RPMI8226 (cell line): ENCODE measurements at regions not wholly inside any gene's neighbourhood (a gene's known extent, or its start where the extent isn't known, plus 50 kb on each side); places are given as distances from the start of the nearest gene placed in this dataset.

Experiments
- DNase-seq: peaks from one replicate; pipeline ENCODE4 v3.0.0-alpha.2; 2015

- no peak for DNase-seq
Measured at GRCh38 chr2:30341500-30342267, 105.4 kb upstream of the LCLAT1 start.

GRCh38 chr2:30346471-30347169, 100.4 kb upstream of the LCLAT1 start:
- no peak for DNase-seq

GRCh38 chr2:30348825-30349224, 98.2 kb upstream of the LCLAT1 start:
- DNase-seq: no peak

- DNase-seq: no peak
Measured at GRCh38 chr2:30349691-30350090, 97.4 kb upstream of the LCLAT1 start.

- no peak for DNase-seq
Measured at GRCh38 chr2:30351116-30351515, 95.9 kb upstream of the LCLAT1 start.

GRCh38 chr2:30351949-30352348, 95.1 kb upstream of the LCLAT1 start:
- no peak for DNase-seq

GRCh38 chr2:30354150-30354549, 92.9 kb upstream of the LCLAT1 start:
- no peak for DNase-seq

- no peak for DNase-seq
Measured at GRCh38 chr2:30354621-30355020, 92.4 kb upstream of the LCLAT1 start.

- no peak for DNase-seq
Measured at GRCh38 chr2:30355306-30355705, 91.7 kb upstream of the LCLAT1 start.

- no peak for DNase-seq
Measured at GRCh38 chr2:30356071-30356470, 91.0 kb upstream of the LCLAT1 start.

- no peak for DNase-seq
Measured at GRCh38 chr2:30356776-30357175, 90.3 kb upstream of the LCLAT1 start.

GRCh38 chr2:30358351-30358750, 88.7 kb upstream of the LCLAT1 start:
- DNase-seq: no peak

- DNase-seq: no peak
Measured at GRCh38 chr2:30358842-30359241, 88.2 kb upstream of the LCLAT1 start.

GRCh38 chr2:30359644-30360167, 87.3 kb upstream of the LCLAT1 start:
- DNase-seq: no peak

- DNase-seq: no peak
Measured at GRCh38 chr2:30361751-30362394, 85.2 kb upstream of the LCLAT1 start.

- DNase-seq: no peak
Measured at GRCh38 chr2:30362468-30363081, 84.5 kb upstream of the LCLAT1 start.

GRCh38 chr2:30363406-30363805, 83.6 kb upstream of the LCLAT1 start:
- no peak for DNase-seq

- no peak for DNase-seq
Measured at GRCh38 chr2:30365201-30365600, 81.8 kb upstream of the LCLAT1 start.

- no peak for DNase-seq
Measured at GRCh38 chr2:30366199-30366691, 80.8 kb upstream of the LCLAT1 start.

- DNase-seq: no peak
Measured at GRCh38 chr2:30367232-30368070, 79.6 kb upstream of the LCLAT1 start.

- no peak for DNase-seq
Measured at GRCh38 chr2:30368258-30368657, 78.8 kb upstream of the LCLAT1 start.

- DNase-seq: no peak
Measured at GRCh38 chr2:30371028-30371689, 75.9 kb upstream of the LCLAT1 start.
